ENCODE measurements at regions not wholly inside any gene's neighbourhood (a gene's known extent, or its start where the extent isn't known, plus 50 kb on each side); places are given as distances from the start of the nearest gene placed in this dataset.

DNA sequence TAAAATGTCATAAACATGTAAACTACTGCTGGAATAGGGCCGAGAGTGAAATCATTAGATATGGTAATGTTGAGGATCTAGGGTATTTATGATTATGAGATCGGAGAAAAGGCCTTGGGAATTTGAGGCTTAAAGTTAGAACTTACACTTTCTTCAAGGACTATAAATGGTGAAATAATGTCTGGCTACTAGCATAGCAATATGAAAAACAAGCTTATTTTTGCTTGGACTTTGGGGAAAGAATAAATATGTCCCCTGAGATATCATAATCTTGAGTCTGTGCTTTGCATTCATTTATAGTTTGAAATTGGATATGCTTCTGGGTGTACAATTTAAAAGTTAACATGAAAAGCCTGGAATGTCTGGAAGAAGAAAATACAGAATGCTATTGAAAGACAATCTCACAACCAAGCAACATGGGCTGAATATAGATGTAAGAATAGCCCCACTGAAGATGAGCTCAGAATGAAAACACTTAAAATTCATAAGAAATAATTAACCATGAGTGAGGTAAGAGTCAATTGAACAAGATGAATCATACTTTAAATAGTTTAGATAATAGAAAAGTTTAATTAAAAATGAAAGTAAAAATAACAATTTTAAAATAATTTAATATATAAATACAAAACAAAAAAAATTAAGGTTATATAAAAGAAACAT is 1555.4 kb upstream of the MIR17HG start:
- H3K36me3 Mint-ChIP-seq, result no peaks in the 10 kb centered on the region
- no peaks in the 10 kb centered on the region for H3K4me1 Mint-ChIP-seq
- no peak overlapping the region for H3K27ac Mint-ChIP-seq
- H3K9me3 Mint-ChIP-seq, result peaks cover 0 to 5% (median 3%) of the 10 kb centered on the region in 3 donors
- no peaks in the 10 kb centered on the region for H3K27me3 Mint-ChIP-seq
- H3K4me3 Mint-ChIP-seq, result no peak overlapping the region

DNA sequence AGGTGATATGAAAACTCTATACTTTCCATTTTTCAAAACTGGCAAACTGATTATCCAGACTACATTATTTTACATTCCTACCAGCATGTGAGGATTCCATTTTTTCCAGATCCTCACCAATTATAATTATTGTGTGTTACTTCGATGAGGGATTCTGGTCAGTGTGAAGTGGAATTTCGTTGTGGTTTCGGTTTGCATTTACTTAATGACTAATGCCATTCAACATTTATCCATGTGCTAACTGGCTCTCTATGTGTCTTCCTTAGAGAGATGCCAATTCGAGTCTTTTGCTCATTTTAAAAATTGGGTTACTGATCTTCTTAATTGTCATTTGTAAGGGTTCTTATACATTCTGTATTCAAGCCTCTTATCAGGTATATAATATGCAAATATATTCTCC is 1551.3 kb upstream of the MIR17HG start:
- no peaks in the 10 kb centered on the region for H3K27me3 Mint-ChIP-seq
- H3K9me3 Mint-ChIP-seq, result peaks cover 0 to 14% (median 2%) of the 10 kb centered on the region in 3 donors
- H3K27ac Mint-ChIP-seq, result no peak overlapping the region

DNA sequence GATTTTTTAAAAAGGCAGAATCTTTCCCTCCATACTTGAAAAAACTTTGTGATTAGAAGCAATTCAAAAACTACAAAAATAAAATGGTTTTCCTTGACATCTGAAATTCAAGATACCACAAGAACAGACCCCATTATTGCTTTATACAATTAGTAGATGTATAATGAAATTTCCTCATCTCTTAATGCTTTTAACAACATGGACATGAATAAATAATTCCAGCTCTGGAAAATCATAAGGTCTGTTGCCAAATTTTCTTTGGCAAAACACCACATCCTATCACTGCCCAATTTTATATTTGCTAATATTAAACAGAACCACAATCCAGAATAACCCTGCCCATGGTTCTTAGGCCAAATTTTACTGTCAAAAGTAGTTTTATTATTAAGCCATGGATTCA is 1543.6 kb upstream of the MIR17HG start:
- Mint-ChIP-seq H3K4me3 (no peak overlapping the region), H3K9me3 (peaks cover 4 to 24% (median 6%) of the 10 kb centered on the region in 3 donors), H3K27me3 (no peaks in the 10 kb centered on the region), H3K36me3 (no peaks in the 10 kb centered on the region), H3K27ac (no peak overlapping the region), H3K4me1 (no peaks in the 10 kb centered on the region)

More for the DNA sequence above, 1551.3 kb upstream of the MIR17HG start:
- Mint-ChIP-seq H3K4me3 (no peak overlapping the region), H3K4me1 (no peaks in the 10 kb centered on the region), H3K36me3 (no peaks in the 10 kb centered on the region)

DNA sequence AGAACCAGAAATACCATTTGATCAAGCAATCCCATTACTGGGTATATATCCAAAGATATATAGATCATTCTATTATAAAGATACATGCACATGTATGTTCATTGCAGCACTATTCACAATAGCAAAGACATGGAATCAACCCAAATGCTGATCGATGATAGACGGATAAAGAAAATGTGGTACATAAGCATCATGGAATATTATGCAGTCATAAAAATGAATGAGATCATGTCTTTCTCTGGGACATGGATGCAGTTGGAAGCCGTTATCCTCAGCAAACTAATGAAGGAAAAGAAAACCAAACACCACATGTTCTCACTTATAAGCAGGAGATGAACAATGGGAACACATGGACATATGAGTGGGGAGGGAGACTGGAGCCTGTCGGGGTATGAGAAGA is 1540.9 kb upstream of the MIR17HG start:
- no peak overlapping the region for H3K4me3 Mint-ChIP-seq
- H3K27ac Mint-ChIP-seq, result no peak overlapping the region
- no peaks in the 10 kb centered on the region for H3K36me3 Mint-ChIP-seq
- H3K27me3 Mint-ChIP-seq, result no peaks in the 10 kb centered on the region
- no peaks in the 10 kb centered on the region for H3K4me1 Mint-ChIP-seq
- peaks cover 4 to 15% (median 9%) of the 10 kb centered on the region in 3 donors for H3K9me3 Mint-ChIP-seq

DNA sequence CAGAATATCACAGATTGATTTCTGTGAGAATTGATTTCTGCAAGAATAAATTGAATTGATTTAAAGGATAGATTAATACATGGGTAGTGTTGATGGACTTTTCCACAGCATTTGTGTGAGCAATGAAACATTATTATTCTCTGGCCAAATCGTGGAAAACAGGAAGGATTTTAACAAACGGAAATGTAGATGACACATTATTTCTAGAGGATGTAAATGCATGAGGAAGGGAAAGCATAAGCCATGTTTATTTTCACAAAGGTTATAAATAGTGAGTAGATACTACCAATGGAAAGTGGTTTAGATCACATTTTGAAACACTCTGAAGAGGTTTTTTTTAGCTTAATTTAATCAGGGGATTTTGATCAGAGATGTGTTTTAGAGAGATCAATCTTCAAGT is 1534.6 kb upstream of the MIR17HG start:
- no peaks in the 10 kb centered on the region for H3K36me3 Mint-ChIP-seq
- H3K27ac Mint-ChIP-seq, result no peak overlapping the region
- no peaks in the 10 kb centered on the region for H3K4me1 Mint-ChIP-seq

DNA sequence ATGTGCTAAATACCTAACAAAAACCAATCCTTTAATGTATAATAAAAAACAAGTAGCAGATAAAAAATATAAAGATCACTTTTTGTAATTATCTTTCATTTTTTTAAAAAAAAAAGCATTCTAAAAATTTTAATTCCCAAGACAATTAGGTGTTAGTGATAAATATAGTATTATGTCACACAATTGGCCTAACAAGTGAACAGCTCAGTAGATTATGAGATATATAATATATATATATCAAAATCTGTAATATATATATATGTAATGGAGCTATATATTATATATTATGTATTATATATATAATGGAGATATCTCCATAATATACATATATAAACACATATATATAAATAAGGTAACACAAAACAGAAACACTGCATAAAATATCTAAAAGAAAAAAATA is 1531.1 kb upstream of the MIR17HG start:
- peaks cover 0 to 18% (median 2%) of the 10 kb centered on the region in 3 donors for H3K9me3 Mint-ChIP-seq
- H3K27ac Mint-ChIP-seq, result no peak overlapping the region
- H3K27me3 Mint-ChIP-seq, result no peaks in the 10 kb centered on the region
- H3K4me3 Mint-ChIP-seq, result no peak overlapping the region
- no peaks in the 10 kb centered on the region for H3K36me3 Mint-ChIP-seq
- no peaks in the 10 kb centered on the region for H3K4me1 Mint-ChIP-seq

More for the DNA sequence above, 1534.6 kb upstream of the MIR17HG start:
- Mint-ChIP-seq H3K27me3 (no peaks in the 10 kb centered on the region), H3K9me3 (peaks cover 2 to 18% (median 2%) of the 10 kb centered on the region in 3 donors), H3K4me3 (no peak overlapping the region)

DNA sequence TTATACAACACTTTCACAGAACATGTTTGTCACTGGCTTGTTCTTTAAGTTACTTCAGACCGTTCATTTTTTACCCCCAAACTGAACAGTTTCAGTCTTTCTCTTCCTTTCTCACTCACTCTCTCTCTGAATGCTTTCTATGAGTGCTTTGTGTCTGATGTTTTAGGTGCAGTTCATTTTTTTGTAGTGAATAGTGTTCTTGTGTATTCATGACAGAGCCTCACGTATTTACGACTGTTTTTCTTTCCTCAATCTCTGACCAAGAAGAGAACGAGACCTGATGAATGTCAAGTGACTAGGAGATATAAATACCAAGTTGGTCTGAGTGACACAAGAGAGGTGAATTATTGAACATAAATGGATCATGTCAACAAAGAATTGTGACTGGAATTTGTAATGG is 1525.0 kb upstream of the MIR17HG start:
- no peaks in the 10 kb centered on the region for H3K27me3 Mint-ChIP-seq
- H3K36me3 Mint-ChIP-seq, result no peaks in the 10 kb centered on the region
- H3K27ac Mint-ChIP-seq, result no peak overlapping the region

DNA sequence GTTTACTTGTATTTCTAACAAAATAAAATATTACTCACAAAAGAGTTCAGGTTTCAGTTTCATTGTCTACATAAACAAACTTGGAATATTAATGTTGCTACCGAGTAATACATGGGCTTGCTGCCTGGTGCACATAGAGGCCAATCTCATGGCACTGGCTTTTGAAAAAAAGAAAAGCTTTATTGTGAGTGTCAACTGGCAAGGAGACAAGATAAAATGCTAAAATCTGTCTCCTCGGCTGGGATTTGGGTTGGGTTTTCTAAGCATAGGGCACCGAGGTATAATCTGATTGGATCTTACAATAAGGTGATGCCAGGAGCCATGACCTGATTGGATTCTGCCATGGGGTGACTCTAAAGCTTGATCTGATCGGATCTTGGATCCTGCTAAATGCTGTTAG is 1519.9 kb upstream of the MIR17HG start:
- H3K27me3 Mint-ChIP-seq, result no peaks in the 10 kb centered on the region
- H3K27ac Mint-ChIP-seq, result no peak overlapping the region
- no peaks in the 10 kb centered on the region for H3K36me3 Mint-ChIP-seq
- no peaks in the 10 kb centered on the region for H3K4me1 Mint-ChIP-seq
- peaks cover 0 to 2% (median under 1%) of the 10 kb centered on the region in 3 donors for H3K9me3 Mint-ChIP-seq
- H3K4me3 Mint-ChIP-seq, result no peak overlapping the region

More for the DNA sequence above, 1525.0 kb upstream of the MIR17HG start:
- no peaks in the 10 kb centered on the region for H3K4me1 Mint-ChIP-seq
- H3K9me3 Mint-ChIP-seq, result peaks cover 2 to 3% (median 2%) of the 10 kb centered on the region in 3 donors
- H3K4me3 Mint-ChIP-seq, result no peak overlapping the region

DNA sequence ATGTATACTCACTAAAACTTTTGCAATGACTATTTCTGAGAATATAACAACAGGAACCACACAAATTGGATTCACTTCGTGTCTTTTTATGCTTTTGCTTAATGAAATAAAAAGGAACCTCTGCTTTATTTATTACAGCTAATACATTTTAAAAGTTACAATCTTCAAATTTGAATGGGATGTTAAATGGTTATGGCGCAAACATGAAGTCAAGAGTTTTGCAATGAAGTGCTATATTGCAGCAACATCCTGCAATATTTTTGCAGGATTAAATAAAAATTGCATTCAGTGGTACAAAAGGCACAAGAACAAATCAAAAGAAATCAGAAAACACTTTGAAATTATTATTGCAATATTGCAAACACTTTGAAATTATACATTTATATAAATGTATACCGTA is 1519.0 kb upstream of the MIR17HG start:
- no peaks in the 10 kb centered on the region for H3K27me3 Mint-ChIP-seq
- H3K4me3 Mint-ChIP-seq, result no peak overlapping the region
- H3K27ac Mint-ChIP-seq, result no peak overlapping the region
- peaks cover 0 to 3% (median 2%) of the 10 kb centered on the region in 3 donors for H3K9me3 Mint-ChIP-seq
- no peaks in the 10 kb centered on the region for H3K4me1 Mint-ChIP-seq
- no peaks in the 10 kb centered on the region for H3K36me3 Mint-ChIP-seq

DNA sequence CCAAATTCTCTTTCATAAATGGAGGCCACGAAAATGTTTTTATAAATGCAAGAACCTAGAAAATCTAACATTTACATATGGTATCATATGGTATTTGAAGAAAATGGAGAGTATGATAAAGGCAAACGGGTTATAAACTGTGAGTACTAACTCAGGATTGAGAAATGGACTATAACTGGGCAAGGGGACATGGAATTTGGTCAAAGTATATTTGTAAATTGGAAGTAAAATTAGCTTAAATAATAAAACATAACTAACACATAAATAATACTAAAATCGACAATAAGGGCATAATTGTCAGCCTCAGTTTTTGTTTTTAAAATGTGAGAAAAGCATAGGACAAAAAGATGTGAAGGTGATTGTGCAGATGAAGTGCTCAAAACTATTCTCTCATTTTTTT is 1516.3 kb upstream of the MIR17HG start:
- Mint-ChIP-seq H3K27me3 (no peaks in the 10 kb centered on the region), H3K4me1 (no peaks in the 10 kb centered on the region), H3K4me3 (no peak overlapping the region), H3K36me3 (no peaks in the 10 kb centered on the region), H3K27ac (no peak overlapping the region), H3K9me3 (peaks cover 0 to 5% (median 2%) of the 10 kb centered on the region in 3 donors)

DNA sequence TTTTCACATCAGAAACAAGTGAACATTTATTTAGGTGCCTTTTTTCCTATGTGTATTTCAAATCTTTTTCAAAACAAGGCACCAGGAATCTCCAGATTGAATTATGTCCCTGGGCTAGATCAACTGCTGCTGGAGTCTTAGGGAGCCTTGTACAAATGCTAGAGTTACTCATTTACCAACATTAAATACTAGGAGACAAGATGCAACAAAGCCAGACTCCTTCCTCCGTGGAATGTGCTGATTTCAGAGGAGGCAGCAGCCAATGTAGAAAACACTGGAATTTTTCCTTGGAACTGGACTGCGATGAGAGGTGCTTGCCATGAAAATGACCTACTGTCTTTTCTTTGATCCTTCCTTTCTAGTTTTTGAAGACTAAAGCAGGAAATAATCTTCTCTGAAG is 1514.7 kb upstream of the MIR17HG start:
- Mint-ChIP-seq H3K27ac (no peak overlapping the region), H3K36me3 (no peaks in the 10 kb centered on the region), H3K27me3 (no peaks in the 10 kb centered on the region), H3K4me3 (no peak overlapping the region), H3K4me1 (no peaks in the 10 kb centered on the region), H3K9me3 (peaks cover 2 to 8% (median 5%) of the 10 kb centered on the region in 3 donors)

DNA sequence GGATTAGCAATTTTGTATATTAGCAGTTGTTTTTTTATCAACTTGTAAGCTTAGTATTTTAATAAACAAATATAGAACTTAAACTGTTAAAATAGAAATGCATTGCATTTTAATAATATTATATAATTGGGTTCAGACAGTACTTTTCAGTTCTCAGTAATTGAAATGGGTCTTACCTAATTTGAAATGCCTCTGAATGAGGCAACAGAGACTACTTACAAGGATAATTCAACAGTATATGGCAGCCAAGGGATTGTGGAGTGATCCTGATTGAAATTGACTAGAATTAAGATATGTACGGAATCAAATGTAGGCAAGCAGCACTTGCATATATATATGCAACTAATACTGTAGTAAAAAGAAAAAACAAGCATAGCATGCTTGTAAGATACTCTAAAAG is 1503.9 kb upstream of the MIR17HG start:
- no peaks in the 10 kb centered on the region for H3K27me3 Mint-ChIP-seq
- H3K4me1 Mint-ChIP-seq, result no peaks in the 10 kb centered on the region
- no peak overlapping the region for H3K4me3 Mint-ChIP-seq
- no peaks in the 10 kb centered on the region for H3K36me3 Mint-ChIP-seq
- H3K27ac Mint-ChIP-seq, result no peak overlapping the region
- peaks cover 0 to 6% (median 3%) of the 10 kb centered on the region in 3 donors for H3K9me3 Mint-ChIP-seq

DNA sequence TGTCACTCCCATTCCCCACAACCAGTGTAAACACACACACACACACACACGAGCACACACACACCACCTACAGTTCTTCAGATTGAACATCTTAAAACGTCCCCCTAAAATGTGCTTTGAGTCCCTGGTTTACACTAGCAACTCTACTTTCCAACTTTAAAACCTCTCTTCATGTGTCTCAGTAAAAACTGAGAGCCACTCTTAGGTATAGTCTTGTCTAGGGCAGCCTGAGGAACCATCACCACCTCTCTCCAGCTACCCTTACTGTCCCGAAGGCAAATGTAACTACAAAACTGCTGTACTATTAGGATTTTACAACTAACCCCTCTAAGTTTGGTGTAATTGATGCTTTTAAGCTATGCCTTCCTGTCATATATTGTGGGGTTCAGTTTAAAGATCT is 1501.6 kb upstream of the MIR17HG start:
- H3K4me3 Mint-ChIP-seq, result no peak overlapping the region
- H3K4me1 Mint-ChIP-seq, result no peaks in the 10 kb centered on the region
- H3K36me3 Mint-ChIP-seq, result no peaks in the 10 kb centered on the region
- H3K9me3 Mint-ChIP-seq, result peaks cover 0 to 7% (median 2%) of the 10 kb centered on the region in 3 donors
- no peak overlapping the region for H3K27ac Mint-ChIP-seq
- no peaks in the 10 kb centered on the region for H3K27me3 Mint-ChIP-seq

DNA sequence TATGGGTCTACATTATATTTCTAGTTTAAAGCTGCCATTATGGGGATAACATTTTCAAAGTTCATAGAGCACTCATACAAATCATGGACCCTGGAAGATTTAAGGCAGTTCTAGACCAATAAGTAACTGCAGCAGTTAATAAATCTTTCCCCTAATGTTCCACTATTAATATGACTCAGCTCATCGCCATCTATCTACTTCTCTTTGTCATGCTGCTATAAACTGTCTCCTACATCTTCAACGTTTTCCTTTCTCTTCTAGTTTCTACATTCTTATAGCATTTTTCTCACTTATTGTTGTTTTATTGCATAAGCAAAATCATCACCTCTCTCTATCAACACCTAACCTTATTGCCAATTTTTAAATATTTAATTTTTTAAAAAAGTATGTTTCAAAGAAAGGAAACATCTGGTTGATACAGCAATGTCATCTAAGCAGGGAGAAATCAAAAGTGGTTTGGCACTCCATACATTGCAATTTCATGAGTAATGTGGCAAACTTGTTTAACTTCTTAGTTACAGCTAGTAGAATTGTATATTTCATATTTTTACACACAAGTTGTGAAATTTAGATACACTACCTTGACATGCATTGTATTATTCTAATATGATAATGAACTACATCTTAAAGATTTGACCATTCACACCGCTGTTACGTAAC is 1500.4 kb upstream of the MIR17HG start:
- Mint-ChIP-seq H3K4me1 (no peaks in the 10 kb centered on the region), H3K36me3 (no peaks in the 10 kb centered on the region), H3K4me3 (no peak overlapping the region), H3K27me3 (no peaks in the 10 kb centered on the region), H3K9me3 (peaks cover 0 to 5% (median 2%) of the 10 kb centered on the region in 3 donors), H3K27ac (no peak overlapping the region)

DNA sequence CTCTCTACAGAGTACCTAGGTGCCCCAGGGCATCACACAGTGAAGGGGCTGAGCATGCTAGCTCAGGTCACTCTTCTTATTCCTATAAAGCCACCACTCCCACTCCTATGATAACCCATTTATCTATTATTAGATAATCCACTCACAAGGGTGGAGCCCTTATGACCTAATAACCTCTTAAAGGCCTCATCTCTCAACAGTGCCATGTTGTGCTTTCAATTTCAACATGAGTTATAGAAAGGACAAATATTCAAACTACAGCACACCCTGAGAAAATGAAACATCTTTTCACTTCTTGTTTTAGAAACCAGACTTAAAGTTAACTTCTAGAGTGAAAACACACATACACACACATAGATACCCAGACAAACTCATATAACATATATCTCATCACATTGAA is 1494.9 kb upstream of the MIR17HG start:
- Mint-ChIP-seq H3K4me3 (no peak overlapping the region), H3K4me1 (no peaks in the 10 kb centered on the region), H3K27me3 (no peaks in the 10 kb centered on the region), H3K9me3 (peaks cover 2 to 3% (median 2%) of the 10 kb centered on the region in 3 donors), H3K27ac (no peak overlapping the region), H3K36me3 (no peaks in the 10 kb centered on the region)

DNA sequence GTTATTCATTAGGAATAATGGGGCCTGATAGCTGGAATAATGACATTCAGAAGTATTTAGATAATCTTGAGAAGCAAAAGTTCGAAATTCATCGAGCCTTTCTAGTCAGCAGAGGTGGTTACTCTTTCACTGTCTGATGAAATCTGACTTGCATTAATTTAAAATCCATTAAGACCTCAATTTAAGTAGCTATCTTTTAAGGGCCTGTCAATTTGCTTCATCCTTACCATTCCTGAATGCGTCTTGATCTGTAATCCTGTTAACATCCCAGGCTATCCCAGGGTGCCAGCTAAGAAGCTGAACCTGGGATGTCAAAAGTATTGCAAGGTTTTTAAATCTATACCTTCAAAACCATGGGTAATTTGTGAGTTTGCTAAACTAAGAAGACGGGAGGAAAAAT is 1491.0 kb upstream of the MIR17HG start:
- no peaks in the 10 kb centered on the region for H3K27me3 Mint-ChIP-seq
- no peaks in the 10 kb centered on the region for H3K36me3 Mint-ChIP-seq
- no peak overlapping the region for H3K4me3 Mint-ChIP-seq
- H3K27ac Mint-ChIP-seq, result no peak overlapping the region
- peaks cover 2 to 4% (median 4%) of the 10 kb centered on the region in 3 donors for H3K9me3 Mint-ChIP-seq
- H3K4me1 Mint-ChIP-seq, result no peaks in the 10 kb centered on the region
